ENCODE measurements at regions not wholly inside any gene's neighbourhood (a gene's known extent, or its start where the extent isn't known, plus 50 kb on each side); places are given as distances from the start of the nearest gene placed in this dataset.
"Not testable (repeated sequence)": the region's sequence is repeated elsewhere in the genome, so short reads cannot be mapped to it uniquely, and the experiment has no call there.

- no peaks in the 10 kb centered on the region for H3K4me1 Mint-ChIP-seq
- H3K36me3 Mint-ChIP-seq (ENCODE audit: low read depth), result no peaks in the 10 kb centered on the region
- H3K9me3 Mint-ChIP-seq, result no peaks in the 10 kb centered on the region
These were observed 101.8 kb downstream of the RPLP1 start for GRCh38 chr15:69554279-69554961.

GRCh38 chr15:69555080-69555479, 102.5 kb downstream of the RPLP1 start:
- no peak for ATAC-seq (replicated peaks)
- Mint-ChIP-seq H3K4me1 (no peaks in the 10 kb centered on the region), H3K4me3 (no peak overlapping the region)

More at GRCh38 chr15:69554279-69554961, 101.8 kb downstream of the RPLP1 start:
- no peak for ATAC-seq (replicated peaks)
- H3K27ac Mint-ChIP-seq, result no peak overlapping the region
- peaks cover 10% of the 10 kb centered on the region for H3K27me3 Mint-ChIP-seq
- H3K4me3 Mint-ChIP-seq, result no peak overlapping the region

GRCh38 chr15:69556344-69556743, 103.7 kb downstream of the RPLP1 start:
- H3K4me1 Mint-ChIP-seq, result no peaks in the 10 kb centered on the region
- H3K9me3 Mint-ChIP-seq, result no peaks in the 10 kb centered on the region
- H3K36me3 Mint-ChIP-seq (ENCODE audit: low read depth), result no peaks in the 10 kb centered on the region
- no peak for ATAC-seq (replicated peaks)
- H3K27ac Mint-ChIP-seq, result no peak overlapping the region
- no peak overlapping the region for H3K4me3 Mint-ChIP-seq
- no peaks in the 10 kb centered on the region for H3K27me3 Mint-ChIP-seq

More at GRCh38 chr15:69555080-69555479, 102.5 kb downstream of the RPLP1 start:
- no peaks in the 10 kb centered on the region for H3K9me3 Mint-ChIP-seq
- no peak overlapping the region for H3K27ac Mint-ChIP-seq
- no peaks in the 10 kb centered on the region for H3K36me3 Mint-ChIP-seq (ENCODE audit: low read depth)
- peaks cover 4% of the 10 kb centered on the region for H3K27me3 Mint-ChIP-seq

- Mint-ChIP-seq H3K27ac (no peak overlapping the region), H3K4me3 (no peak overlapping the region), H3K4me1 (no peaks in the 10 kb centered on the region), H3K27me3 (no peaks in the 10 kb centered on the region), H3K36me3 (ENCODE audit: low read depth) (no peaks in the 10 kb centered on the region), H3K9me3 (no peaks in the 10 kb centered on the region)
- peak; percentile 52 for ATAC-seq (replicated peaks)
These were observed 104.5 kb downstream of the RPLP1 start for GRCh38 chr15:69557020-69557706.

GRCh38 chr15:69557707-69558409, 105.2 kb downstream of the RPLP1 start:
- no peak overlapping the region for H3K27ac Mint-ChIP-seq
- H3K4me3 Mint-ChIP-seq, result no peak overlapping the region
- no peak for ATAC-seq (replicated peaks)
- no peaks in the 10 kb centered on the region for H3K27me3 Mint-ChIP-seq
- H3K4me1 Mint-ChIP-seq, result no peaks in the 10 kb centered on the region
- H3K9me3 Mint-ChIP-seq, result no peaks in the 10 kb centered on the region
- no peaks in the 10 kb centered on the region for H3K36me3 Mint-ChIP-seq (ENCODE audit: low read depth)

GRCh38 chr15:69559440-69560190, 107.0 kb downstream of the RPLP1 start:
- Mint-ChIP-seq H3K4me3 (no peak overlapping the region), H3K4me1 (no peaks in the 10 kb centered on the region), H3K36me3 (ENCODE audit: low read depth) (no peaks in the 10 kb centered on the region), H3K9me3 (no peaks in the 10 kb centered on the region), H3K27me3 (no peaks in the 10 kb centered on the region), H3K27ac (peak overlapping the region; percentile 38)
- peak; percentile 92 for ATAC-seq (replicated peaks)

- H3K4me1 Mint-ChIP-seq, result no peaks in the 10 kb centered on the region
These were observed 108.6 kb downstream of the RPLP1 start for GRCh38 chr15:69561071-69561784.

GRCh38 chr15:69562116-69562515, 109.5 kb downstream of the RPLP1 start:
- Mint-ChIP-seq H3K36me3 (ENCODE audit: low read depth) (no peaks in the 10 kb centered on the region), H3K27ac (no peak overlapping the region), H3K9me3 (no peaks in the 10 kb centered on the region), H3K4me1 (no peaks in the 10 kb centered on the region), H3K27me3 (peaks cover 3% of the 10 kb centered on the region), H3K4me3 (no peak overlapping the region)
- no peak for ATAC-seq (replicated peaks)

More at GRCh38 chr15:69561071-69561784, 108.6 kb downstream of the RPLP1 start:
- peaks cover under 1% of the 10 kb centered on the region for H3K27me3 Mint-ChIP-seq
- H3K4me3 Mint-ChIP-seq, result no peak overlapping the region
- no peak for ATAC-seq (replicated peaks)
- no peaks in the 10 kb centered on the region for H3K36me3 Mint-ChIP-seq (ENCODE audit: low read depth)
- H3K27ac Mint-ChIP-seq, result no peak overlapping the region
- H3K9me3 Mint-ChIP-seq, result no peaks in the 10 kb centered on the region

- Mint-ChIP-seq H3K27ac (no peak overlapping the region), H3K4me3 (no peak overlapping the region), H3K9me3 (no peaks in the 10 kb centered on the region), H3K36me3 (ENCODE audit: low read depth) (no peaks in the 10 kb centered on the region), H3K4me1 (no peaks in the 10 kb centered on the region), H3K27me3 (peaks cover 3% of the 10 kb centered on the region)
- ATAC-seq (replicated peaks), result no peak
These were observed 109.9 kb downstream of the RPLP1 start for GRCh38 chr15:69562564-69562963.

GRCh38 chr15:69565066-69565655, 112.5 kb downstream of the RPLP1 start:
- H3K27ac Mint-ChIP-seq, result no peak overlapping the region
- H3K36me3 Mint-ChIP-seq (ENCODE audit: low read depth), result no peaks in the 10 kb centered on the region
- H3K4me1 Mint-ChIP-seq, result no peaks in the 10 kb centered on the region

GRCh38 chr15:69567238-69567760, 114.7 kb downstream of the RPLP1 start:
- H3K36me3 Mint-ChIP-seq (ENCODE audit: low read depth); H3K27ac Mint-ChIP-seq; H3K4me3 Mint-ChIP-seq; H3K27me3 Mint-ChIP-seq; H3K4me1 Mint-ChIP-seq; H3K9me3 Mint-ChIP-seq; ATAC-seq (replicated peaks): not testable (repeated sequence)

More at GRCh38 chr15:69565066-69565655, 112.5 kb downstream of the RPLP1 start:
- no peak for ATAC-seq (replicated peaks)
- H3K4me3 Mint-ChIP-seq, result no peak overlapping the region
- H3K27me3 Mint-ChIP-seq, result peaks cover 3% of the 10 kb centered on the region
- no peaks in the 10 kb centered on the region for H3K9me3 Mint-ChIP-seq

- H3K9me3 Mint-ChIP-seq, result no peaks in the 10 kb centered on the region
- peaks cover 3% of the 10 kb centered on the region for H3K27me3 Mint-ChIP-seq
- no peaks in the 10 kb centered on the region for H3K36me3 Mint-ChIP-seq (ENCODE audit: low read depth)
- no peak overlapping the region for H3K4me3 Mint-ChIP-seq
- H3K4me1 Mint-ChIP-seq, result peaks cover 2% of the 10 kb centered on the region
- no peak for ATAC-seq (replicated peaks)
- H3K27ac Mint-ChIP-seq, result no peak overlapping the region
These were observed 115.8 kb downstream of the RPLP1 start for GRCh38 chr15:69568173-69569009.

- ATAC-seq (replicated peaks), result no peak
- Mint-ChIP-seq H3K9me3 (no peaks in the 10 kb centered on the region), H3K27me3 (peaks cover 3% of the 10 kb centered on the region), H3K4me1 (peaks cover 21% of the 10 kb centered on the region), H3K4me3 (no peak overlapping the region), H3K27ac (no peak overlapping the region), H3K36me3 (ENCODE audit: low read depth) (peaks cover 6% of the 10 kb centered on the region)
These were observed 117.8 kb downstream of the RPLP1 start for GRCh38 chr15:69570454-69570853.

All from activated T-helper 17 cell treated with anti-CD3 and anti-CD28 coated beads, Interleukin-2, amount 50 U/mL, for 72 hours (primary cell).